Neural progenitor cell (in vitro differentiated cells): ENCODE measurements at regions not wholly inside any gene's neighbourhood (a gene's known extent, or its start where the extent isn't known, plus 50 kb on each side); places are given as distances from the start of the nearest gene placed in this dataset.

ENCODE experiments used
- DNase-seq: peaks from one replicate; pipeline ENCODE4 v3.0.0-alpha.2; 2016; ENCODE audit warnings: low spot score
- H2AFZ ChIP-seq: fragments of 200-600 bp; sonication (generic); replicated peaks from 2 replicates; pipeline ENCODE4 v1.6.1; 2016; ENCODE audit warnings: antibody characterized with exemption
- H3F3A ChIP-seq: fragments of 200-600 bp; sonication (generic); 2 replicates; pipeline ENCODE4 v1.6.1; 2016; ENCODE audit warnings: antibody characterized with exemption, low read depth
- H3K27ac ChIP-seq: fragments of 200-600 bp; sonication (generic); 2 replicates; pipeline ENCODE4 v1.5.1; 2016; ENCODE audit warnings: mild to moderate bottlenecking
- H3K27me3 ChIP-seq: fragments of 200-600 bp; sonication (generic); 2 replicates; pipeline ENCODE4 v1.6.1; 2016; ENCODE audit warnings: mild to moderate bottlenecking, moderate library complexity
- H3K36me3 ChIP-seq: fragments of 200-600 bp; sonication (generic); 2 replicates; pipeline ENCODE4 v1.5.1; 2016
- H3K4me1 ChIP-seq: fragments of 200-600 bp; sonication (generic); 2 replicates; pipeline ENCODE4 v1.6.1; 2016; ENCODE audit warnings: mixed run types
- H3K4me2 ChIP-seq: fragments of 200-600 bp; sonication (generic); 2 replicates; pipeline ENCODE4 v1.6.1; 2016
- H3K4me3 ChIP-seq: fragments of 200-600 bp; sonication (generic); 2 replicates; pipeline ENCODE4 v1.5.1; 2016
- H3K79me2 ChIP-seq: fragments of 200-600 bp; sonication (generic); 2 replicates; pipeline ENCODE4 v1.6.1; 2016; ENCODE audit warnings: low read depth
- H3K9ac ChIP-seq: fragments of 200-600 bp; sonication (generic); 2 replicates; pipeline ENCODE4 v1.6.1; 2016
- H3K9me3 ChIP-seq: fragments of 200-600 bp; sonication (generic); 2 replicates; pipeline ENCODE4 v1.5.1; 2016; ENCODE audit warnings: low read depth
- H4K20me1 ChIP-seq: fragments of 200-600 bp; sonication (generic); 2 replicates; pipeline ENCODE4 v1.6.1; 2016; ENCODE audit warnings: low read depth
- H3K27ac Mint-ChIP-seq: 3 replicates; pipeline ENCODE4 v1.8.0; 2021; ENCODE audit warnings: mixed read lengths
- H3K27me3 Mint-ChIP-seq: 2 replicates; pipeline ENCODE4 v1.8.0; 2022; ENCODE audit warnings: low read depth, mild to moderate bottlenecking, inconsistent platforms, moderate library complexity, mixed read lengths; ENCODE audit not compliant: insufficient read depth
- H3K36me3 Mint-ChIP-seq: 3 replicates; pipeline ENCODE4 v1.8.0; 2021; ENCODE audit warnings: mixed read lengths
- H3K4me1 Mint-ChIP-seq: 3 replicates; pipeline ENCODE4 v1.8.0; 2021; ENCODE audit warnings: mixed read lengths
- H3K4me3 Mint-ChIP-seq: 3 replicates; pipeline ENCODE4 v1.8.0; 2021; ENCODE audit warnings: mild to moderate bottlenecking, moderate library complexity, mixed read lengths
- H3K9me3 Mint-ChIP-seq: 3 replicates; pipeline ENCODE4 v1.8.0; 2020; ENCODE audit warnings: mixed read lengths
- EZH2 ChIP-seq: fragments of 200-600 bp; sonication (generic); IDR thresholded peaks from 2 replicates; pipeline ENCODE4 v1.6.1; 2017; ENCODE audit warnings: antibody characterized with exemption, mild to moderate bottlenecking, moderate library complexity
- EZH2phosphoT487 ChIP-seq: fragments of 200-600 bp; sonication (generic); IDR thresholded peaks from 2 replicates; pipeline ENCODE4 v1.6.1; 2017; ENCODE audit warnings: antibody characterized with exemption
- TF ChIP-seq, protein P1 (sequence below): fragments of 200-600 bp; sonication (generic); IDR thresholded peaks from 2 replicates; pipeline ENCODE4 v1.5.1; 2017; ENCODE audit warnings: antibody characterized with exemption, mild to moderate bottlenecking

GRCh38 chr20:57868310-57868709, 158.5 kb upstream of the PMEPA1 start:
- H3K4me1 Mint-ChIP-seq: peaks cover 6% of the 10 kb centered on the region
- H3K27me3 Mint-ChIP-seq: peaks cover 6% of the 10 kb centered on the region
- Histone ChIP-seq H3F3A (no peaks in the 10 kb centered on the region), H4K20me1 (no peaks in the 10 kb centered on the region), H3K4me2 (no peak overlapping the region), H3K27ac (no peak overlapping the region), H3K4me3 (no peak overlapping the region), H3K9me3 (no peaks in the 10 kb centered on the region), H3K79me2 (no peaks in the 10 kb centered on the region), H3K27me3 (no peaks in the 10 kb centered on the region), H3K36me3 (no peaks in the 10 kb centered on the region), H2AFZ (no peak overlapping the region), H3K4me1 (peaks cover 8% of the 10 kb centered on the region), H3K9ac (no peak overlapping the region)
- DNase-seq: no peak
- TF ChIP-seq EZH2 (no peak), EZH2phosphoT487 (no peak)
- TF ChIP-seq, protein P1, sequence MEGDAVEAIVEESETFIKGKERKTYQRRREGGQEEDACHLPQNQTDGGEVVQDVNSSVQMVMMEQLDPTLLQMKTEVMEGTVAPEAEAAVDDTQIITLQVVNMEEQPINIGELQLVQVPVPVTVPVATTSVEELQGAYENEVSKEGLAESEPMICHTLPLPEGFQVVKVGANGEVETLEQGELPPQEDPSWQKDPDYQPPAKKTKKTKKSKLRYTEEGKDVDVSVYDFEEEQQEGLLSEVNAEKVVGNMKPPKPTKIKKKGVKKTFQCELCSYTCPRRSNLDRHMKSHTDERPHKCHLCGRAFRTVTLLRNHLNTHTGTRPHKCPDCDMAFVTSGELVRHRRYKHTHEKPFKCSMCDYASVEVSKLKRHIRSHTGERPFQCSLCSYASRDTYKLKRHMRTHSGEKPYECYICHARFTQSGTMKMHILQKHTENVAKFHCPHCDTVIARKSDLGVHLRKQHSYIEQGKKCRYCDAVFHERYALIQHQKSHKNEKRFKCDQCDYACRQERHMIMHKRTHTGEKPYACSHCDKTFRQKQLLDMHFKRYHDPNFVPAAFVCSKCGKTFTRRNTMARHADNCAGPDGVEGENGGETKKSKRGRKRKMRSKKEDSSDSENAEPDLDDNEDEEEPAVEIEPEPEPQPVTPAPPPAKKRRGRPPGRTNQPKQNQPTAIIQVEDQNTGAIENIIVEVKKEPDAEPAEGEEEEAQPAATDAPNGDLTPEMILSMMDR: no peak
- no peak overlapping the region for H3K27ac Mint-ChIP-seq
- H3K9me3 Mint-ChIP-seq: no peaks in the 10 kb centered on the region
- no peak overlapping the region for H3K4me3 Mint-ChIP-seq
- no peaks in the 10 kb centered on the region for H3K36me3 Mint-ChIP-seq

DNA sequence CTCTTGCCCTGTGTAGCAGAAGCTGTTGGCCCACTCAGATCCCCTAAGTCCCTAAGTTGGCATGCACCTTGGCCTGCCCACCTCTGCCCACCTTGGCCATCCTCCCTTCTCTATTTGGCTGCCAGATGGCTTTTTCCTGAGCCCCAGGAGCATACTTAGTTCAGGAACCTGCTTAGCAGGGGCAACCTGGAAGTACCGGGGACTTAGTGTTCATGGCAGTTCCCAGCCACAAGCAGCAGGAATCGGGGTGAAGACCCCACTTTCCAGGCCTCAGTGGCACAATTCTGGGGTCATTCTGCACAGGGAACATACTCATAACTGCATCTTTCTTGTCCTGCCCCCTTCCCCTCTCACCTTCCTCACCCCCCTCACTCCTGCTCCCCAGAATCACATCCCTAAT, 158.0 kb upstream of the PMEPA1 start:
- Histone ChIP-seq H3K4me2 (no peak overlapping the region), H3K79me2 (no peaks in the 10 kb centered on the region), H3K9ac (no peak overlapping the region), H4K20me1 (no peaks in the 10 kb centered on the region), H3K27me3 (no peaks in the 10 kb centered on the region), H3F3A (no peaks in the 10 kb centered on the region), H3K4me3 (no peak overlapping the region), H3K27ac (no peak overlapping the region), H3K9me3 (no peaks in the 10 kb centered on the region), H2AFZ (no peak overlapping the region), H3K36me3 (no peaks in the 10 kb centered on the region), H3K4me1 (peaks cover 8% of the 10 kb centered on the region)
- H3K4me1 Mint-ChIP-seq: peaks cover 6% of the 10 kb centered on the region
- H3K9me3 Mint-ChIP-seq: no peaks in the 10 kb centered on the region
- TF ChIP-seq, protein P1: no peak
- TF ChIP-seq EZH2phosphoT487 (no peak), EZH2 (no peak)
- no peak overlapping the region for H3K4me3 Mint-ChIP-seq
- no peak overlapping the region for H3K27ac Mint-ChIP-seq
- no peaks in the 10 kb centered on the region for H3K36me3 Mint-ChIP-seq
- H3K27me3 Mint-ChIP-seq: peaks cover 6% of the 10 kb centered on the region
- DNase-seq: no peak

DNA sequence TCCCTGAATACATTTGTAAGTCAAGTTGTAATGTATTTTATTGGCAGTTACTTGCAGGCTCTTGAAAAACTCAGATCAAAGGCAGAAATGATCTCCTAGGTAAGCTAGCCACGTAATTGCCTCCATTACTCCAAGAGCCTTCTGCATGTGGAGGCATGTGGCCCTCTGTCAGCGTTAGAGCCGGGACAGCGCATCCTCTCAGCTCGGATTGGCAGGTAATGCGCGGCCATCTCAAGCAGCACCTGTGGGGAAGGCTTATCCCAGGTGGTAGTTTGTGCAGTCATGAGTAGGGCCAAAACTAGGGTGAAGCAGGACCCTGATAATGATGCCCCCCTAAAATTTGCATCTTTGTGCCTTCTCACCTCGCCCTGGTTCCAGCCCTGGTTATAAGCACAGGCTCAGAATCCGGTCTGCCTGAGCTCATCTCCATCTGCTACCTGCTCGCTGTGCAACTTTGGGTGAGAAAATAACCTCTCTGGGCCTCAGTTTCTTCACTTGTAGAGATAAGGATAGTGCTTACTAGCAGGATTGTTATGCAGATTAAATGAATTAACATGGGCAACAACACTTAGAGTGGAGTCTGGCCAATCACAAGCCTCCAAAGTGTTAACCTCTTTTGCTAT, 157.5 kb upstream of the PMEPA1 start:
- Mint-ChIP-seq H3K4me3 (no peak overlapping the region), H3K27ac (no peak overlapping the region), H3K4me1 (peaks cover 6% of the 10 kb centered on the region), H3K9me3 (no peaks in the 10 kb centered on the region), H3K36me3 (no peaks in the 10 kb centered on the region), H3K27me3 (peaks cover 6% of the 10 kb centered on the region)
- H3F3A ChIP-seq: no peaks in the 10 kb centered on the region
- H3K4me1 ChIP-seq: peaks cover 8% of the 10 kb centered on the region
- no peaks in the 10 kb centered on the region for H3K9me3 ChIP-seq
- DNase-seq: no peak
- no peak overlapping the region for H3K27ac ChIP-seq
- no peak overlapping the region for H2AFZ ChIP-seq
- H3K36me3 ChIP-seq: no peaks in the 10 kb centered on the region
- TF ChIP-seq EZH2phosphoT487: no peak
- no peak for TF ChIP-seq EZH2
- TF ChIP-seq, protein P1: no peak
- H3K79me2 ChIP-seq: no peaks in the 10 kb centered on the region
- no peak overlapping the region for H3K4me2 ChIP-seq
- no peak overlapping the region for H3K9ac ChIP-seq
- H4K20me1 ChIP-seq: no peaks in the 10 kb centered on the region
- no peaks in the 10 kb centered on the region for H3K27me3 ChIP-seq
- H3K4me3 ChIP-seq: no peak overlapping the region
